GM21390 (cell line): ENCODE measurements at regions not wholly inside any gene's neighbourhood (a gene's known extent, or its start where the extent isn't known, plus 50 kb on each side); places are given as distances from the start of the nearest gene placed in this dataset.
"Not testable (repeated sequence)": the region's sequence is repeated elsewhere in the genome, so short reads cannot be mapped to it uniquely, and the experiment has no call there.

Experiments
- ATAC-seq: cut with Tn5 transposase; IDR thresholded peaks from one replicate; pipeline ENCODE4 v1.9.1; 2021; ENCODE audit not compliant: unreplicated experiment

- ATAC-seq: no peak
These were observed 69.8 kb downstream of the IGSF1 start for GRCh38 chrX:131219271-131219670.

- ATAC-seq: no peak
These were observed 71.1 kb downstream of the IGSF1 start for GRCh38 chrX:131217989-131218388.

- ATAC-seq: peak; percentile 75
These were observed 72.3 kb downstream of the IGSF1 start for GRCh38 chrX:131216828-131217227.

- ATAC-seq: no peak
These were observed 75.7 kb downstream of the IGSF1 start for GRCh38 chrX:131213400-131213799.

GRCh38 chrX:131202766-131203165 is 86.3 kb downstream of the IGSF1 start:
- no peak for ATAC-seq

- ATAC-seq: no peak
These were observed 87.1 kb downstream of the IGSF1 start for GRCh38 chrX:131201986-131202385.

- ATAC-seq: no peak
These were observed 90.0 kb downstream of the IGSF1 start for GRCh38 chrX:131199091-131199490.

- no peak for ATAC-seq
These were observed 101.9 kb downstream of the IGSF1 start for GRCh38 chrX:131187206-131187605.

- no peak for ATAC-seq
These were observed 112.0 kb downstream of the ARHGAP36 start for GRCh38 chrX:131170148-131170547.

GRCh38 chrX:131163645-131164044 is 105.5 kb downstream of the ARHGAP36 start:
- ATAC-seq: not testable (repeated sequence)

- not testable (repeated sequence) for ATAC-seq
These were observed 99.5 kb downstream of the ARHGAP36 start for GRCh38 chrX:131157656-131158055.

GRCh38 chrX:131146702-131147101 is 88.6 kb downstream of the ARHGAP36 start:
- ATAC-seq: no peak
